Left ventricle myocardium inferior (tissue), 1 donor: ENCODE measurements at regions not wholly inside any gene's neighbourhood (a gene's known extent, or its start where the extent isn't known, plus 50 kb on each side); places are given as distances from the start of the nearest gene placed in this dataset.

Experiments used
- DNase-seq: peaks from one replicate; pipeline ENCODE4 v3.0.0-alpha.2; 2020
- H3K27ac ChIP-seq: fragments of 200-600 bp; replicated peaks from 2 replicates; pipeline ENCODE4 v1.8.0; 2021
- H3K27me3 ChIP-seq: fragments of 200-600 bp; 2 replicates; pipeline ENCODE4 v1.8.0; 2021; ENCODE audit warnings: low read depth
- H3K36me3 ChIP-seq: fragments of 200-600 bp; 2 replicates; pipeline ENCODE4 v1.8.0; 2021
- H3K4me1 ChIP-seq: fragments of 200-600 bp; 2 replicates; pipeline ENCODE4 v1.8.0; 2021
- H3K4me3 ChIP-seq: fragments of 200-600 bp; 2 replicates; pipeline ENCODE4 v1.8.0; 2021; ENCODE audit warnings: mild to moderate bottlenecking, moderate library complexity
- H3K9me3 ChIP-seq: fragments of 200-600 bp; replicated peaks from 2 replicates; pipeline ENCODE4 v1.8.0; 2021
- intact Hi-C: fragments of 100-400 bp; cut with micrococcal nuclease; formaldehyde crosslinking; loops from one replicate; pipeline ENCODE4 v1.11.0; 2022
- TF ChIP-seq, protein P1 (sequence below): fragments of 200-600 bp; IDR thresholded peaks from 2 replicates; pipeline ENCODE4 v1.8.0; 2021; ENCODE audit warnings: antibody characterized with exemption, mild to moderate bottlenecking, borderline replicate concordance
- donor health status: DM: no; HTN: yes; CAD: no; lungs with severe emphysema.

DNA sequence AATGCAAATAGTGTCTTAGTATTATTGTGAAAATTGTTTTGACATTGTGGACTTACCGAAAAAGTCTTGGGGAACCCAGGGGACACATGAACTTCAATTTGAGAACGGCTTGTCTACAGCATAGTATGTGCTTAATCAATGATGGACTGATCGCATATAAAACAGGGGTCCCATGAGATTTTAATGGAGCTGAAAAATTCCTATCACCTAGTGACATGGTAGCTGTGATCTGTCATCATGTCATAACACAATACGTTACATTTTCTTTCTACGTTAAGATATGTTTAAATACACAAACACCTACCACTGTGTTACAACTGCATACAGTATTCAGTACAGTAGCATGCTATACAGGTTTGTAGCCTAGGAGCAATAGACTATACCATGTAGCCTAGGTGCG is 153.3 kb upstream of the FOXD3 start:
- DNase-seq = no peak
- Histone ChIP-seq H3K4me1 (no peaks in the 10 kb centered on the region), H3K4me3 (no peak overlapping the region), H3K27me3 (peaks cover 18% of the 10 kb centered on the region), H3K27ac (no peak overlapping the region), H3K36me3 (no peaks in the 10 kb centered on the region), H3K9me3 (no peaks in the 10 kb centered on the region)
- intact Hi-C loops = no loop called here
- TF ChIP-seq, protein P1, sequence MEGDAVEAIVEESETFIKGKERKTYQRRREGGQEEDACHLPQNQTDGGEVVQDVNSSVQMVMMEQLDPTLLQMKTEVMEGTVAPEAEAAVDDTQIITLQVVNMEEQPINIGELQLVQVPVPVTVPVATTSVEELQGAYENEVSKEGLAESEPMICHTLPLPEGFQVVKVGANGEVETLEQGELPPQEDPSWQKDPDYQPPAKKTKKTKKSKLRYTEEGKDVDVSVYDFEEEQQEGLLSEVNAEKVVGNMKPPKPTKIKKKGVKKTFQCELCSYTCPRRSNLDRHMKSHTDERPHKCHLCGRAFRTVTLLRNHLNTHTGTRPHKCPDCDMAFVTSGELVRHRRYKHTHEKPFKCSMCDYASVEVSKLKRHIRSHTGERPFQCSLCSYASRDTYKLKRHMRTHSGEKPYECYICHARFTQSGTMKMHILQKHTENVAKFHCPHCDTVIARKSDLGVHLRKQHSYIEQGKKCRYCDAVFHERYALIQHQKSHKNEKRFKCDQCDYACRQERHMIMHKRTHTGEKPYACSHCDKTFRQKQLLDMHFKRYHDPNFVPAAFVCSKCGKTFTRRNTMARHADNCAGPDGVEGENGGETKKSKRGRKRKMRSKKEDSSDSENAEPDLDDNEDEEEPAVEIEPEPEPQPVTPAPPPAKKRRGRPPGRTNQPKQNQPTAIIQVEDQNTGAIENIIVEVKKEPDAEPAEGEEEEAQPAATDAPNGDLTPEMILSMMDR = no peak

DNA sequence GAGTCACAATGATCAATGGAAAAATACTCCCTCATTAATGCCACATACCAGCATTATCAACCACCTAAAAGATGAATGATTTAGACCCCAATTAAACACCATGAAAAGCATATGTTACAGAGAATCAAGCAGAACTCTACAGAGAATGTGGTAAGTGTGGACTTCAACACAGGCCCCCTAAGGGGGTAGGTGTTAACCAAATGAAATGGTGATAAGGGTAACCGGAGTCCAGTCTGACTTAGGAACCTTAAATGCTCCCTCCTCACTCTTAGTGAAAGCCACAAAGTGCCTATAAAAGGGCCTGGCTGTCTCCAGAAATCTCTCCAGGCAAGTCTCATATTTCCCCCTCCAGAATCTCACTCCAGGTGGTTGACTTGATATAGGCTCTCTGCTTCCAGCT is 149.2 kb upstream of the FOXD3 start:
- Histone ChIP-seq H3K9me3 (peaks cover 6% of the 10 kb centered on the region), H3K36me3 (no peaks in the 10 kb centered on the region), H3K4me3 (no peak overlapping the region), H3K4me1 (no peaks in the 10 kb centered on the region), H3K27me3 (peaks cover 7% of the 10 kb centered on the region), H3K27ac (no peak overlapping the region)
- intact Hi-C loops = no loop called here
- no peak for DNase-seq
- TF ChIP-seq, protein P1 = no peak

DNA sequence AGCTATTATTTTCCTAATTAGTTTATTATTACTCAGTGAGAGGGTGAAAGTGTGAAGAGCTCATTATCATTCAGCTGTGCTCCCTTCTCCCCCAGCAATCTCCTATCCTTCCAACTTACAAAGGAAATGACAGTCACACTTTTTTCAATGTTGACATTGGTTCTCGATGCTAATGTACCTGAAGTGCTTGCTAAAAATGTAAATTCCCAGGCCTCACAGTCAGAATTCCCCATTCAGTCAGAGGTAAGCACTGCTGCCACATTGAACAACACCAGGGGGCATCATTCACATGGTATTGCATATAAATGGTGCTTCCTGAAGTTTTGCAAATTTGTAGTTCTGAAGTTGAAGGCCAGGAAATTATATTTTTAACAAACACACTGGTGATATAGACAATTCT is 132.7 kb upstream of the FOXD3 start:
- intact Hi-C loops = no loop called here
- TF ChIP-seq, protein P1 = no peak
- Histone ChIP-seq H3K9me3 (no peaks in the 10 kb centered on the region), H3K36me3 (no peaks in the 10 kb centered on the region), H3K4me1 (no peaks in the 10 kb centered on the region), H3K27me3 (peaks cover 46% of the 10 kb centered on the region), H3K4me3 (no peak overlapping the region), H3K27ac (no peak overlapping the region)
- no peak for DNase-seq

DNA sequence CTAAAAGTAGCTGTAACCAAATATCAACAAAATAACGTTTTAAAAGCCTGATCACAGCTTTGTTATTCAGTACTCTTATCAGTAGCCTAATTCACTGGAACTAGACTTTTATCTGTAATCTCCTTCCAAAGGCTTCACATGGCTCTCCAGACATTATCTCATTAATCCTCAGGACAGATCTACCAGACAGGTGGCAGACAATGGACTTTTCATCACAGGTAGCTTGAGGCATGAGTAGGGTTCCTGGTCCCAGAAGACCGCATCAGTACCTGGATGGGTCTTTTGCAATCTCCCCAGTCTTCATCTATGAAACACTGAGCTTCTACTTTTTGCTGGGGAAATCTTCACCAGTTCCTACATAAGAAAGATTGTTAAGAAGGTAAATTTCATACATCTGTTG is 132.2 kb upstream of the FOXD3 start:
- intact Hi-C loops = no loop called here
- no peak overlapping the region for H3K27ac ChIP-seq
- TF ChIP-seq, protein P1 = no peak
- no peak for DNase-seq
- no peak overlapping the region for H3K4me3 ChIP-seq
- H3K27me3 ChIP-seq = peaks cover 43% of the 10 kb centered on the region
- no peaks in the 10 kb centered on the region for H3K9me3 ChIP-seq
- H3K36me3 ChIP-seq = no peaks in the 10 kb centered on the region
- no peaks in the 10 kb centered on the region for H3K4me1 ChIP-seq

DNA sequence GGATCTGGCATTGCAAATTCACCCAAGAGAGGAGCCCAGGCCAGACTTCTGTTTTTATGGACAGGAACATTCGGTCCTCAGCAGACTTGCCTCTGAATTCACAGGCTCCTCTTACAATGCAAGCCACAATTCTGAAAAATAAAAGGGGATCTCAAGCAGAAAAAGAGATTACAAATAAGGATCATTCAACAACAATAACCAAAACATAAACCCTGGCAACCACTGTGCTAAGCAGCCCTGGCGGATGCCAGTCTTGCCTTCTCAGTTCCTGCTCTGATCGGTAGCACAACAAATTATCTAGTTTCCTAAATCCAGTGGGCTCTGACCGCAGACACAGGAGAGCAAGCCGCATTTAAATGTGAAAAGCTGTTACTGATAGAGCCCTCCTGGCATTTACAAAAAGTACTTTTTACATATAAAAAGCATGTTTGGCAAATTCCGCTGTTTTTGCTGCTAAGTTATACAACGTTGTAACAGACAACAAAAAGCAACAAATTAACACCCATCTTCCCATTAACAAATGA is 123.4 kb upstream of the FOXD3 start:
- Histone ChIP-seq H3K4me3 (no peak overlapping the region), H3K9me3 (no peaks in the 10 kb centered on the region), H3K36me3 (no peaks in the 10 kb centered on the region), H3K4me1 (no peaks in the 10 kb centered on the region), H3K27me3 (peaks cover 46% of the 10 kb centered on the region), H3K27ac (no peak overlapping the region)
- TF ChIP-seq, protein P1 = no peak
- intact Hi-C loops = no loop called here
- no peak for DNase-seq
